ENCODE measurements at regions not wholly inside any gene's neighbourhood (a gene's known extent, or its start where the extent isn't known, plus 50 kb on each side); places are given as distances from the start of the nearest gene placed in this dataset.

- H2BK12ac ChIP-seq (ENCODE audit: low read length in 2 of 2) = no peak overlapping the region
- H4K91ac ChIP-seq (ENCODE audit: low read length) = no peak overlapping the region
- H2AK5ac ChIP-seq (ENCODE audit: low read length, severe bottlenecking) = no peak overlapping the region
- H2AFZ ChIP-seq (ENCODE audit: low read depth, low read length) = no peak overlapping the region
- H2BK5ac ChIP-seq (ENCODE audit: low read depth, low read length, poor library complexity, severe bottlenecking) = no peak overlapping the region
- H2BK120ac ChIP-seq (ENCODE audit: low read depth, low read length) = peak overlapping the region; percentile 15
- no peak overlapping the region for H2BK15ac ChIP-seq (ENCODE audit: low read depth, poor library complexity, severe bottlenecking)
- H3K36me3 ChIP-seq (ENCODE audit: control insufficient read depth in 1 of 2, insufficient read depth in 2 of 2, low read depth in 1 of 2, low read length in 2 of 2) = no peaks in the 10 kb centered on the region
- no peak overlapping the region for H3K9ac ChIP-seq (ENCODE audit: low read length)
- no peak overlapping the region for H3K27ac ChIP-seq (ENCODE audit: low read length, poor library complexity, severe bottlenecking)
- peak overlapping the region in 1 of 2 experiments; percentile 48 for H3K18ac ChIP-seq (ENCODE audit: low read depth in 1 of 2, low read length in 2 of 2)
- no peak overlapping the region for H3K14ac ChIP-seq (ENCODE audit: low read length in 2 of 2)
- no peaks in the 10 kb centered on the region for H3K79me1 ChIP-seq (replicated peaks; ENCODE audit: low read length, poor library complexity, severe bottlenecking)
- H3K4me3 ChIP-seq (ENCODE audit: insufficient read depth in 1 of 2, low read depth in 1 of 2, low read length in 2 of 2) = no peak overlapping the region
- peaks cover 22% of the 10 kb centered on the region for H3K4me1 ChIP-seq (ENCODE audit: control insufficient read depth, insufficient read depth, low read depth, low read length)
- H3K4ac ChIP-seq (ENCODE audit: low read depth in 1 of 2, low read length in 2 of 2) = no peak overlapping the region
- H3K4me2 ChIP-seq (ENCODE audit: low read length, poor library complexity, severe bottlenecking) = no peak overlapping the region
- H3K27me3 ChIP-seq (ENCODE audit: control insufficient read depth in 1 of 2, insufficient read depth in 1 of 2, low read length in 2 of 2) = peaks cover 0 to 18% of the 10 kb centered on the region in 2 experiments
- DNase-seq = no peak
- no peak overlapping the region for H3K23ac ChIP-seq (ENCODE audit: low read length in 2 of 2)
- no CpG with 5 or more reads among the region's 2 CpGs for WGBS
- no peaks in the 10 kb centered on the region for H3K9me3 ChIP-seq (ENCODE audit: control insufficient read depth, low read length)
- H4K8ac ChIP-seq (ENCODE audit: low read length) = no peak overlapping the region
Observed at GRCh38 chrX:150203248-150203645, 159.9 kb upstream of the MAMLD1 start.

DNA sequence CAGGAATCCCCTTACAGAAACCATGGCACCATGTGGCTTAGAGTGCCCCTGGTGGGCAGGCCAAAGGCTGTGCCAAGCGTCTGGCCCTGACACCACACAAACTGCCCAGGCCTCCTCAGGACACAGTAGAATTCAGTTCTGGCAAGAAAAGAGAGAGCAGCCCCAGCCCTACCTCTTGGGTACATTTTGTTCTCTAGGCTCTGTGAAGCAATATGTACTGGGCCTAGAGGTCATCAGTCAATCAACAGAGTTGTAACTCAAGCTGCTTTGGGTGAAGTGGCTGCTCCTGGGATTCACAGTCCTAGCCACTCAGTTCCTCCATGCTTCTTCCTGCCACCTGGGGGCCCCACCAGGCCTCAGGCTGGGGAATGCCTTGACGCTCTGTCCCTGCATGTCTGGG, 158.1 kb upstream of the MAMLD1 start:
- Histone ChIP-seq H2BK120ac (ENCODE audit: low read depth, low read length) (no peak overlapping the region), H3K4me2 (ENCODE audit: low read length, poor library complexity, severe bottlenecking) (no peak overlapping the region), H3K9me3 (ENCODE audit: control insufficient read depth, low read length) (no peaks in the 10 kb centered on the region), H3K14ac (ENCODE audit: low read length in 2 of 2) (peak overlapping the region in 1 of 2 experiments; percentile 41), H3K18ac (ENCODE audit: low read depth in 1 of 2, low read length in 2 of 2) (peak overlapping the region in 1 of 2 experiments; percentile 34), H2BK5ac (ENCODE audit: low read depth, low read length, poor library complexity, severe bottlenecking) (no peak overlapping the region), H4K8ac (ENCODE audit: low read length) (no peak overlapping the region), H2BK12ac (ENCODE audit: low read length in 2 of 2) (peak overlapping the region in 1 of 2 experiments; percentile 72), H3K79me1 (replicated peaks; ENCODE audit: low read length, poor library complexity, severe bottlenecking) (no peaks in the 10 kb centered on the region), H3K36me3 (ENCODE audit: control insufficient read depth in 1 of 2, insufficient read depth in 2 of 2, low read depth in 1 of 2, low read length in 2 of 2) (no peaks in the 10 kb centered on the region), H3K4me3 (ENCODE audit: insufficient read depth in 1 of 2, low read depth in 1 of 2, low read length in 2 of 2) (no peak overlapping the region), H2AFZ (ENCODE audit: low read depth, low read length) (no peak overlapping the region), H2BK15ac (ENCODE audit: low read depth, poor library complexity, severe bottlenecking) (no peak overlapping the region), H3K4me1 (ENCODE audit: control insufficient read depth, insufficient read depth, low read depth, low read length) (peaks cover 11% of the 10 kb centered on the region), H3K4ac (ENCODE audit: low read depth in 1 of 2, low read length in 2 of 2) (no peak overlapping the region), H2AK5ac (ENCODE audit: low read length, severe bottlenecking) (no peak overlapping the region), H3K27ac (ENCODE audit: low read length, poor library complexity, severe bottlenecking) (no peak overlapping the region), H3K9ac (ENCODE audit: low read length) (no peak overlapping the region), H3K27me3 (ENCODE audit: control insufficient read depth in 1 of 2, insufficient read depth in 1 of 2, low read length in 2 of 2) (peaks cover 0 to 18% of the 10 kb centered on the region in 2 experiments), H3K23ac (ENCODE audit: low read length in 2 of 2) (no peak overlapping the region), H4K91ac (ENCODE audit: low read length) (no peak overlapping the region)
- WGBS = 83% methylated on average over 1 of the region's 2 CpGs
- DNase-seq = peak; percentile 28

DNA sequence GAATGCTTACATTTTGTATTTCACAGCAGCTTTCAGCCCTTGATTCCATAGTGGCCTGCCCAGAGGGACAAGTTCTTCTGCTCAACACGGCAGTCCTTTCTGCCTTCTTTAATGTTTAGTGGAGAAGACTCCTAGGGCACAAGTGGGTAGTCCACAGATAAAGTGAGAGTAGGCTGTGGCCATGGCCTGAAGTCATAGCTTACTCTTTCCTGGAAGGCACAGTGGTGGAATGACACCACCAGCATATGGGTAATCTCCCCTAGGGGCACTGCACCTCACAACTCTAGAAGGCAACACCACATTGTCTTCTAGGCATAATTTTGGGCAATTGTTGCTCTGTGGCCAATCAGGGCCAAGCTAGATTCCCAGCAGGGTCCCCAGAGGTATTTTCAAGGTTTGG, 155.4 kb upstream of the MAMLD1 start:
- Histone ChIP-seq H3K4me1 (ENCODE audit: control insufficient read depth, insufficient read depth, low read depth, low read length) (peaks cover 2% of the 10 kb centered on the region), H2AK5ac (ENCODE audit: low read length, severe bottlenecking) (no peak overlapping the region), H2AFZ (ENCODE audit: low read depth, low read length) (no peak overlapping the region), H2BK12ac (ENCODE audit: low read length in 2 of 2) (no peak overlapping the region), H3K4me3 (ENCODE audit: insufficient read depth in 1 of 2, low read depth in 1 of 2, low read length in 2 of 2) (no peak overlapping the region), H3K4me2 (ENCODE audit: low read length, poor library complexity, severe bottlenecking) (no peak overlapping the region), H3K79me1 (replicated peaks; ENCODE audit: low read length, poor library complexity, severe bottlenecking) (no peaks in the 10 kb centered on the region), H3K4ac (ENCODE audit: low read depth in 1 of 2, low read length in 2 of 2) (no peak overlapping the region), H2BK120ac (ENCODE audit: low read depth, low read length) (no peak overlapping the region), H3K27me3 (ENCODE audit: control insufficient read depth in 1 of 2, insufficient read depth in 1 of 2, low read length in 2 of 2) (peaks cover 0 to 18% of the 10 kb centered on the region in 2 experiments), H2BK15ac (ENCODE audit: low read depth, poor library complexity, severe bottlenecking) (no peak overlapping the region), H3K23ac (ENCODE audit: low read length in 2 of 2) (no peak overlapping the region), H3K9me3 (ENCODE audit: control insufficient read depth, low read length) (no peaks in the 10 kb centered on the region), H3K18ac (ENCODE audit: low read depth in 1 of 2, low read length in 2 of 2) (no peak overlapping the region), H3K9ac (ENCODE audit: low read length) (no peak overlapping the region), H3K14ac (ENCODE audit: low read length in 2 of 2) (no peak overlapping the region), H4K8ac (ENCODE audit: low read length) (no peak overlapping the region), H3K36me3 (ENCODE audit: control insufficient read depth in 1 of 2, insufficient read depth in 2 of 2, low read depth in 1 of 2, low read length in 2 of 2) (no peaks in the 10 kb centered on the region), H2BK5ac (ENCODE audit: low read depth, low read length, poor library complexity, severe bottlenecking) (no peak overlapping the region), H3K27ac (ENCODE audit: low read length, poor library complexity, severe bottlenecking) (no peak overlapping the region), H4K91ac (ENCODE audit: low read length) (no peak overlapping the region)
- DNase-seq = no peak
- 100% methylated on average over 1 of the region's 1 CpG for WGBS

DNA sequence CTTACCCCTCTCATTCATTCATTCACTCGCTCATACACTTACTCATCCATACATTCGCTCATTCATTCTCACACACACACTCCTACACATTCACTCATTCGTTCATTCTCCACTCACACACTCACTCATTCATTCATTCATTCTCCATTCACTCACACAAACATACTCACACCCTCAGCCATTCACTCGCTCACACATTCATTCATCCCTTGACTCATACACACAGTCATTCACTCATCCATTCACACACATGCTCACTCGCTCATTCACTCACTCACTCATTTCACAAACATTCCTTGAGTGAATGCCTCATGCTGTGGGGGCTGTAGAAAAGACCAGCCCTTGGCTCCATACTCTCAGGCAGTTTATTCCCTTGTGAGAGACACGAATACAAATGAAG, 151.1 kb upstream of the MAMLD1 start:
- H2AK5ac ChIP-seq (ENCODE audit: low read length, severe bottlenecking) = no peak overlapping the region
- peaks cover 4% of the 10 kb centered on the region for H3K4me1 ChIP-seq (ENCODE audit: control insufficient read depth, insufficient read depth, low read depth, low read length)
- H3K4ac ChIP-seq (ENCODE audit: low read depth in 1 of 2, low read length in 2 of 2) = no peak overlapping the region
- H3K27ac ChIP-seq (ENCODE audit: low read length, poor library complexity, severe bottlenecking) = no peak overlapping the region
- H3K36me3 ChIP-seq (ENCODE audit: control insufficient read depth in 1 of 2, insufficient read depth in 2 of 2, low read depth in 1 of 2, low read length in 2 of 2) = no peaks in the 10 kb centered on the region
- no peak overlapping the region for H2AFZ ChIP-seq (ENCODE audit: low read depth, low read length)
- no peaks in the 10 kb centered on the region for H3K9me3 ChIP-seq (ENCODE audit: control insufficient read depth, low read length)
- H4K91ac ChIP-seq (ENCODE audit: low read length) = no peak overlapping the region
- H3K23ac ChIP-seq (ENCODE audit: low read length in 2 of 2) = no peak overlapping the region
- no peaks in the 10 kb centered on the region for H3K79me1 ChIP-seq (replicated peaks; ENCODE audit: low read length, poor library complexity, severe bottlenecking)
- H4K8ac ChIP-seq (ENCODE audit: low read length) = no peak overlapping the region
- no peak overlapping the region for H3K9ac ChIP-seq (ENCODE audit: low read length)
- no peak overlapping the region for H2BK12ac ChIP-seq (ENCODE audit: low read length in 2 of 2)
- H3K18ac ChIP-seq (ENCODE audit: low read depth in 1 of 2, low read length in 2 of 2) = no peak overlapping the region
- no peak overlapping the region for H2BK15ac ChIP-seq (ENCODE audit: low read depth, poor library complexity, severe bottlenecking)
- H3K4me2 ChIP-seq (ENCODE audit: low read length, poor library complexity, severe bottlenecking) = no peak overlapping the region
- no peak overlapping the region for H2BK5ac ChIP-seq (ENCODE audit: low read depth, low read length, poor library complexity, severe bottlenecking)
- no peak overlapping the region for H3K14ac ChIP-seq (ENCODE audit: low read length in 2 of 2)
- no peak for DNase-seq
- no peak overlapping the region for H2BK120ac ChIP-seq (ENCODE audit: low read depth, low read length)
- 80% methylated on average over 5 of the region's 6 CpGs for WGBS
- H3K4me3 ChIP-seq (ENCODE audit: insufficient read depth in 1 of 2, low read depth in 1 of 2, low read length in 2 of 2) = no peak overlapping the region
- H3K27me3 ChIP-seq (ENCODE audit: control insufficient read depth in 1 of 2, insufficient read depth in 1 of 2, low read length in 2 of 2) = peaks cover 0 to 16% of the 10 kb centered on the region in 2 experiments
